SU-DHL-6 (cell line): ENCODE measurements at regions not wholly inside any gene's neighbourhood (a gene's known extent, or its start where the extent isn't known, plus 50 kb on each side); places are given as distances from the start of the nearest gene placed in this dataset.

ENCODE experiments used
- H2AFZ ChIP-seq: fragments of 200-600 bp; sonication (generic); 2 replicates; pipeline ENCODE4 v1.6.1; 2014; ENCODE audit warnings: low read depth, mild to moderate bottlenecking, moderate library complexity, mixed read lengths, antibody characterized with exemption, low read length; ENCODE audit not compliant: severe bottlenecking
- H3F3A ChIP-seq: fragments of 200-600 bp; shearing (Covaris generic); 2 replicates; pipeline ENCODE4 v1.6.0; 2016; ENCODE audit warnings: antibody characterized with exemption, mild to moderate bottlenecking; ENCODE audit not compliant: insufficient read depth
- H3K27ac ChIP-seq: fragments of 200-600 bp; sonication (generic); 2 replicates; pipeline ENCODE4 v1.5.1; 2016; ENCODE audit warnings: low read depth, mild to moderate bottlenecking, low read length, moderate library complexity, mixed read lengths
- H3K27me3 ChIP-seq: fragments of 200-600 bp; sonication (generic), shearing (Covaris generic); 2 replicates; pipeline ENCODE4 v1.6.0; 2014; ENCODE audit warnings: mild to moderate bottlenecking, low read length
- H3K36me3 ChIP-seq: fragments of 200-600 bp; sonication (generic); 2 replicates; pipeline ENCODE4 v1.6.1; 2014; ENCODE audit warnings: mild to moderate bottlenecking, low read length, mixed read lengths
- H3K4me2 ChIP-seq: fragments of 300-600, 200-600 bp; shearing (Covaris generic), sonication (generic); 2 replicates; pipeline ENCODE4 v1.6.0; 2014; ENCODE audit warnings: low read length, low read depth, mild to moderate bottlenecking; ENCODE audit not compliant: poor library complexity, severe bottlenecking
- H3K4me3 ChIP-seq: fragments of 200-600 bp; sonication (generic); 2 replicates; pipeline ENCODE4 v1.5.1; 2014; ENCODE audit warnings: antibody characterized with exemption, low read length, mild to moderate bottlenecking, mixed read lengths; ENCODE audit not compliant: insufficient read depth, poor library complexity, severe bottlenecking
- H3K79me2 ChIP-seq: fragments of 200-600 bp; sonication (generic); 2 replicates; pipeline ENCODE4 v1.6.1; 2014; ENCODE audit warnings: mild to moderate bottlenecking, low read length, moderate library complexity; ENCODE audit not compliant: insufficient read depth
- H3K9ac ChIP-seq: fragments of 200-600 bp; sonication (generic); 2 replicates; pipeline ENCODE4 v1.7.0; 2014; ENCODE audit warnings: mild to moderate bottlenecking, low read length
- H3K9me2 ChIP-seq: fragments of 200-600 bp; sonication (generic); replicated peaks from 2 replicates; pipeline ENCODE4 v1.6.1; 2014; ENCODE audit warnings: low read length; ENCODE audit not compliant: insufficient read depth
- H3K9me3 ChIP-seq: fragments of 200-600 bp; sonication (generic); 2 replicates; pipeline ENCODE4 v1.6.1; 2014; ENCODE audit warnings: low read length, mixed read lengths; ENCODE audit not compliant: insufficient read depth
- H4K20me1 ChIP-seq: fragments of 200-600 bp; sonication (generic); 2 replicates; pipeline ENCODE4 v1.6.1; 2014; ENCODE audit warnings: low read depth, mild to moderate bottlenecking, antibody characterized with exemption, low read length, moderate library complexity, mixed read lengths
- EZH2phosphoT487 ChIP-seq: fragments of 200-600 bp; sonication (generic), shearing (Covaris generic); conservative IDR thresholded peaks from 2 replicates; pipeline ENCODE4 v1.6.1; 2018; ENCODE audit warnings: mild to moderate bottlenecking, antibody characterized with exemption, low read length, moderate library complexity, mixed read lengths
- TF ChIP-seq, protein P1 (sequence below): fragments of 200-600 bp; sonication (generic); IDR thresholded peaks from one replicate; pipeline ENCODE4 v1.5.1; 2017; ENCODE audit warnings: antibody characterized with exemption, mild to moderate bottlenecking, low read length, moderate library complexity; ENCODE audit not compliant: insufficient read depth, poor library complexity, severe bottlenecking

GRCh38 chr1:234975941-234976860 is 152.4 kb downstream of the TOMM20 start:
- no peaks in the 10 kb centered on the region for H3K27me3 ChIP-seq
- H4K20me1 ChIP-seq, result no peaks in the 10 kb centered on the region
- H3K79me2 ChIP-seq, result no peaks in the 10 kb centered on the region
- TF ChIP-seq EZH2phosphoT487, result no peak
- TF ChIP-seq, protein P1, sequence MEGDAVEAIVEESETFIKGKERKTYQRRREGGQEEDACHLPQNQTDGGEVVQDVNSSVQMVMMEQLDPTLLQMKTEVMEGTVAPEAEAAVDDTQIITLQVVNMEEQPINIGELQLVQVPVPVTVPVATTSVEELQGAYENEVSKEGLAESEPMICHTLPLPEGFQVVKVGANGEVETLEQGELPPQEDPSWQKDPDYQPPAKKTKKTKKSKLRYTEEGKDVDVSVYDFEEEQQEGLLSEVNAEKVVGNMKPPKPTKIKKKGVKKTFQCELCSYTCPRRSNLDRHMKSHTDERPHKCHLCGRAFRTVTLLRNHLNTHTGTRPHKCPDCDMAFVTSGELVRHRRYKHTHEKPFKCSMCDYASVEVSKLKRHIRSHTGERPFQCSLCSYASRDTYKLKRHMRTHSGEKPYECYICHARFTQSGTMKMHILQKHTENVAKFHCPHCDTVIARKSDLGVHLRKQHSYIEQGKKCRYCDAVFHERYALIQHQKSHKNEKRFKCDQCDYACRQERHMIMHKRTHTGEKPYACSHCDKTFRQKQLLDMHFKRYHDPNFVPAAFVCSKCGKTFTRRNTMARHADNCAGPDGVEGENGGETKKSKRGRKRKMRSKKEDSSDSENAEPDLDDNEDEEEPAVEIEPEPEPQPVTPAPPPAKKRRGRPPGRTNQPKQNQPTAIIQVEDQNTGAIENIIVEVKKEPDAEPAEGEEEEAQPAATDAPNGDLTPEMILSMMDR, result no peak
- no peak overlapping the region for H3K9ac ChIP-seq
- H3K27ac ChIP-seq, result no peak overlapping the region
- no peak overlapping the region for H2AFZ ChIP-seq
- H3K4me3 ChIP-seq, result no peak overlapping the region
- H3F3A ChIP-seq, result peaks cover 28% of the 10 kb centered on the region; the same call in 1 of the 2 replicates
- H3K9me2 ChIP-seq, result no peaks in the 10 kb centered on the region
- H3K36me3 ChIP-seq, result no peaks in the 10 kb centered on the region
- H3K4me2 ChIP-seq, result no peak overlapping the region
- H3K9me3 ChIP-seq, result no peaks in the 10 kb centered on the region

- TF ChIP-seq, protein P1, result no peak
- no peak for TF ChIP-seq EZH2phosphoT487
- Histone ChIP-seq H4K20me1 (no peaks in the 10 kb centered on the region), H3K4me2 (no peak overlapping the region), H3K27me3 (no peaks in the 10 kb centered on the region), H3K9me2 (no peaks in the 10 kb centered on the region), H3K36me3 (no peaks in the 10 kb centered on the region), H3K9me3 (no peaks in the 10 kb centered on the region), H3K9ac (no peak overlapping the region), H3K79me2 (no peaks in the 10 kb centered on the region), H3K4me3 (no peak overlapping the region), H3K27ac (no peak overlapping the region), H2AFZ (no peak overlapping the region), H3F3A (peaks cover 24% of the 10 kb centered on the region; the same call in 1 of the 2 replicates)
Observed at GRCh38 chr1:234975122-234975940, 153.3 kb downstream of the TOMM20 start.

DNA sequence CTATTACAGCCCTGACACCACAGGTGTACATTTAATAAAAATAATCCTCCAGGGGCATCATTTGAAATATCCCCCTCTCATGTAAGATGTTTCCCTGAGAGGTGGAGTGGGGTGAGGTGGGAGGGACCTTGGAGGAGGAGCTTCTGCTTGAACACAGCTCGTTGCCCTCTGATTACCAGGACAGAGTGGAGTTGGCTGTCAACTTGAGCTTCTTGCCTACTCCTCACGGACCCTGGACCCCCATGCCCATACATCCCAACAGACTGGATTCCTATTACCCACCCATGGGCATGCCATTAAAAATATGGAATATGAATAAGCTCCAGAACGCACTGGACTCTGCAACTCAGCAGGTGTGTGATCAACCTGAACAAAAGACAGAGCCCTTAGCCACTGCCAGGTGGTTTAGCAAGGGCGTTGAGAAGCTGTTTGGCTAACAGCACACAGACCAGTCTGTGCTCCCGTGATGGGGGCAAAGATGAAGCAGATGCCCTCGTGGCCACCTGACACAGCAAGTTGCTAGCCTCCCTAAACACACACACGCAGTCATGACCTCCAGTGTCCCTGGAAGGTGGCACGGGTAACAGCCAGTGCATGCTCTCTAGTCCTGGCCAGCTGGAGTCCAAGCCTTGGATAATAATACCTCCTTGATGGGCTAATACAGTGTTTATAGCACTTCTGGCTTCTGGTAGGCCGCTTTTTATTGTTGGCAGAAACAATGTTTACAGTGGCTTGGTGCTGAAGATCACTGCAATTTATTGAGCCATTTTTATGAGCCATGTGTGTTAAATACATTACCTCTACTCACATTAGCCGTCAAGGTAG is 155.0 kb downstream of the TOMM20 start:
- H2AFZ ChIP-seq, result no peak overlapping the region
- no peaks in the 10 kb centered on the region for H3K36me3 ChIP-seq
- H3K9me2 ChIP-seq, result no peaks in the 10 kb centered on the region
- no peaks in the 10 kb centered on the region for H3K79me2 ChIP-seq
- H3K9ac ChIP-seq, result no peak overlapping the region
- H3K27me3 ChIP-seq, result no peaks in the 10 kb centered on the region
- H3K9me3 ChIP-seq, result no peaks in the 10 kb centered on the region
- TF ChIP-seq, protein P1, result no peak
- TF ChIP-seq EZH2phosphoT487, result no peak
- peaks cover 17% of the 10 kb centered on the region; the same call in 1 of the 2 replicates for H3F3A ChIP-seq
- no peak overlapping the region for H3K4me3 ChIP-seq
- no peak overlapping the region for H3K4me2 ChIP-seq
- H3K27ac ChIP-seq, result no peak overlapping the region
- no peaks in the 10 kb centered on the region for H4K20me1 ChIP-seq
